ENCODE measurements at regions not wholly inside any gene's neighbourhood (a gene's known extent, or its start where the extent isn't known, plus 50 kb on each side); places are given as distances from the start of the nearest gene placed in this dataset.

DNA sequence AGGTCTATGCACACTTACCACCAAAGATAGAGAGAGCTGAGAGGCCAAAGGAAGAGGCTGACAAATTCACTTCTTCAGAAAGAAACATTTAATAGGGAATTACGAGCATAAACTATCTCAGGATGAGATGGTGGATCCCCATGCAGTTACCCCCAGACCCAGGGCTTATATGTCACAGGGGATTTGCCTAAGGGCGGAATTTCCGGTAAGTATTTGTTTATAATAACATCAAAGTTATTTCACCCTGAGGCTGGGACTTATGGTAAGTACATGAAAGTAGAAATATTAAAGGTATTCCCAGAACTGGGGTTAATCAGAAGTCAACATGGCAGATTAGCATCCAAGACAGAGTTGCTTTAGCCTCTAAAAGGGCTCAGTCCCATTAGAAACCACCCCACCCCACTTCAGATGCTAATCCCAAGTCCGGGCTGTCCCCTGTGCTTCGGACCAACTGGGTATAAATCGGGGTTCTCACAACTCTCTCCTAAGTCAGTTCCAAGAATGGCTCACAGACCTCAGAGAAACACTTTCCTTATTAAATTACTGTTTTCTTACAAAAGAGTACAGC lies 247.4 kb upstream of the ZP4 start:
- no peaks in the 10 kb centered on the region for H3K27me3 ChIP-seq
- H3K4me1 ChIP-seq = no peaks in the 10 kb centered on the region
- no peaks in the 10 kb centered on the region for H3K36me3 ChIP-seq
- no peak overlapping the region for H3K9ac ChIP-seq
- H3K4me3 ChIP-seq = no peak overlapping the region
- H3K4me2 ChIP-seq = no peak overlapping the region
- H3K9me3 ChIP-seq = no peaks in the 10 kb centered on the region
- no peak overlapping the region for H3K27ac ChIP-seq
- TF ChIP-seq Cebpa-rat (IDR thresholded peaks at IDR 0.05) = no peak
- no peaks in the 10 kb centered on the region for H4K20me1 ChIP-seq

DNA sequence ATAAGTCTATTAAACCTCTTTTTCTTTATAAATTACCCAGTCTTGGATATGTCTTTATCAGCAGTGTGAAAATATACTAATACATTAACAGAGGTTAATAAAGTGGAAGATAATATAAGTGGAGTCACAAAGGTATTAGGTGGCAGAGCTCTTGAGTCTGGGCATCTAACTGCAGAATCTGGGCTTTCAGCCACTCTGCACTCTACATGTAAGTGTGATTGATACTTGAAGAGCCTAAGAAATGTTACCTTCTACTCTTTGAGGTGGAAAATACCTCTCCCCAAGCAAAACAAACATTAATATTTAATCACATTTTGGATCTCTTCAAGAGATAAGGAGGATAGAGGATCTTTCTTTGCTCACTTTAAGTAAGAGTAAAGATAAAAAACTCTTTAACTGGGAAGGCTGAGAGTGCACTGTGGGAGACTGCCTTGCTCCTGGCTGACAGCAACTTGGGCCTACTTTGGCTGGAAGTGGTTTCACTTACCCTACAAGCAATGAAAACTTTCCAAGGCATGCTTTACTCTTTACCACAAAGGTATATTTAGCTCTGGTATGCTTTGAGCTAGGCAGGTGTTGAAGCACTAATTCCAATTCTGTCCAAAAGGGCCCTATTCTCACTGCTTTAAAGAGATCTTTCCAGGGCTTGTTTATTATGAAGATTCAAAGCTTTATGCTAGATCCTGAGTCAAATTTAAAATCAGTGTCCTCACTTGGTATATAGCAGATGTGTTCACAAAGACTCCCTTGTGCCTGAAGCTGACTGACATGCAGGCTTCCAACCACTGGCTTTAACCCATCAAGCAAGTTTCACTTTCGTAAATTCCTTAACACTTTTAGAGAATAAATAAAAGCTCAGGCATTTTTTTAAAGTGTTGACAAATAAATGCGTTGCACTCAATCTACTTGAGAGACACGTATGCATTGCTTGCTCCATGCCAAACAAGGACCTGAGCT lies 245.3 kb upstream of the ZP4 start:
- no peak overlapping the region for H3K9ac ChIP-seq
- H3K9me3 ChIP-seq = no peaks in the 10 kb centered on the region
- TF ChIP-seq Cebpa-rat (IDR thresholded peaks at IDR 0.05) = no peak
- no peak overlapping the region for H3K4me2 ChIP-seq
- H3K27me3 ChIP-seq = no peaks in the 10 kb centered on the region
- H3K27ac ChIP-seq = no peak overlapping the region
- H3K4me1 ChIP-seq = no peaks in the 10 kb centered on the region
- no peak overlapping the region for H3K4me3 ChIP-seq
- no peaks in the 10 kb centered on the region for H4K20me1 ChIP-seq
- H3K36me3 ChIP-seq = no peaks in the 10 kb centered on the region

DNA sequence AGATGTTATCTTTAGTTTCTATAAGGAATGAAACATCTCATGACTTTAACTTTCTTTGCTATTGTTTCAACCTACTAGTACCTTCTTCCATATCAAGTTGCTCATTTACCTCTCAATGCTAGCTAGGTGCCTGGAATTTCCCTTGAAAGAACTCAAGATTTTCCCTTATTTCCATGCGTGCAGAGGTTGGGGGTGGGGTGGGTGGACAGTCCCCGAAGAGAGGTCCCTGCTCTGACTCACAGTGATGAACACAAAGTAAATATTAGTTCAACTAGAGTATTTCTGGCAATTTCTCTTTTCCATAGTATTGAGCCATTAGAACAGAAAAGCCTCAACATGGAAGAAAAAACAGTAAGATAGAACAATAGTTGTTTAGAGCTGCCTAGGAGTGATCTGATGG lies 239.0 kb upstream of the ZP4 start:
- no peak overlapping the region for H3K4me3 ChIP-seq
- no peak overlapping the region for H3K9ac ChIP-seq
- no peak overlapping the region for H3K27ac ChIP-seq
- H3K4me2 ChIP-seq = no peak overlapping the region
- H3K27me3 ChIP-seq = no peaks in the 10 kb centered on the region
- H3K36me3 ChIP-seq = no peaks in the 10 kb centered on the region
- H4K20me1 ChIP-seq = no peaks in the 10 kb centered on the region
- TF ChIP-seq Cebpa-rat (IDR thresholded peaks at IDR 0.05) = no peak
- no peaks in the 10 kb centered on the region for H3K9me3 ChIP-seq
- H3K4me1 ChIP-seq = no peaks in the 10 kb centered on the region

DNA sequence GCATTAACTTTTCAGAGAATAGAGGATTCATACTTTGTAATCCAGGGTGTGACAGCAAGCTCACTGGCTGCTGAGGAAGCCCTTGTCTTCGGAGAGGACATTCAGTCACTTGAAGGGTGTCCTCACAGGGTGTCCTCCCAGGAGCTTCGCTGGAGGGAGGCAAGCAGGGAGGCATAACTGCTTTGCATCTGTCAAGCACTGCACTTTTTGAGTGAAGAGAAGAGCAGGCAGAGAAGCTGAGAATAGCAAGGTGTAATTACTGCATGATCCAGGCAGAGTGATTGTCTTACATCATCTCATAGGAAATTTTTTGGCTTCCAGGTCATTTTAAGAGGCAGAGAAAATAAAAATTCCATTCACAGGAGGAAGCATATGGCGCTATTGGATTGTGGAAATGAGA lies 232.5 kb upstream of the ZP4 start:
- Histone ChIP-seq H3K4me3 (no peak overlapping the region), H4K20me1 (no peaks in the 10 kb centered on the region), H3K4me1 (no peaks in the 10 kb centered on the region), H3K4me2 (no peak overlapping the region), H3K9ac (no peak overlapping the region), H3K36me3 (no peaks in the 10 kb centered on the region), H3K27ac (no peak overlapping the region), H3K9me3 (no peaks in the 10 kb centered on the region), H3K27me3 (no peaks in the 10 kb centered on the region)
- no peak for TF ChIP-seq Cebpa-rat (IDR thresholded peaks at IDR 0.05)

DNA sequence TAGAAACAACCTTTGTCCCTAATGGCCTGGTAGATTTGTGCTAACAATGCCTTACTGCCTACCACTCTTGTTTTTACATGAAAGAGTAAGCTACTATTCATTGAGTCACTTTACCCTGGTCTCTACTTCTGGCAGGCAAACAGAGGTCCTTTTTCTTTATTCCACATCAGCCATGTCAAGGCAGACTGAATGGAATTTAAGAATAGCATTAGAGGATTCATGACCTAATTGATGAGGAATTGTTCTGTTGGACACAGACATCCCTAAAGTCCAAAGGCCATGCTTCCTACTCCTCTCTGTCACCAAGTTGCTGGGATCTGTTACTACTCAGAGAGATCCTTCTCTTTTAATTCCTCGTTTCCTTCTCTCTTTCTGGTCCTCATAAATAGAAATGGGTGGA lies 229.1 kb upstream of the ZP4 start:
- Histone ChIP-seq H3K36me3 (no peaks in the 10 kb centered on the region), H3K27ac (no peak overlapping the region), H3K4me3 (no peak overlapping the region), H3K4me2 (no peak overlapping the region), H3K27me3 (no peaks in the 10 kb centered on the region), H4K20me1 (no peaks in the 10 kb centered on the region), H3K9me3 (no peaks in the 10 kb centered on the region), H3K9ac (no peak overlapping the region), H3K4me1 (no peaks in the 10 kb centered on the region)
- no peak for TF ChIP-seq Cebpa-rat (IDR thresholded peaks at IDR 0.05)

DNA sequence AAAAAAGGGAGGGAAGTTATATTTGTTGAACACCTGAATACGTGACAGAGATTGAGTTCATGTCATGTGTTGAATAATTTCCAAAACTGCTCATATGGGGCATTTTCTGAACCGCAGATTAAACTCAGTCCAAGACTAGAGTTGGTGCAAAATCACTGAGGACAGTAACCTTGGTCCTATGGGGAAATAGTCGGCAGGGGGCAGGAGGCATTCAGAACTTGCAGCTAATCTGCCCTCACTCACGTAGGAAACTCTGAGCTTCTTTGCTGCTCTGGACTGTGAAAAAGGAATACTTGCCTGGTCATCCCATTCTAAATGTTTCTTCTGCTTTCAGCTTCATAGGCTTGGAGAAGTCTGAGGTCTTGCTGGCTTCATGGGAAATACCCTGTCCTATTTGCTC lies 228.3 kb upstream of the ZP4 start:
- H3K9me3 ChIP-seq = no peaks in the 10 kb centered on the region
- TF ChIP-seq Cebpa-rat (IDR thresholded peaks at IDR 0.05) = no peak
- H3K27me3 ChIP-seq = no peaks in the 10 kb centered on the region
- H3K4me3 ChIP-seq = no peak overlapping the region
- no peaks in the 10 kb centered on the region for H4K20me1 ChIP-seq
- H3K4me1 ChIP-seq = no peaks in the 10 kb centered on the region
- H3K27ac ChIP-seq = no peak overlapping the region
- no peak overlapping the region for H3K4me2 ChIP-seq
- no peak overlapping the region for H3K9ac ChIP-seq
- no peaks in the 10 kb centered on the region for H3K36me3 ChIP-seq

DNA sequence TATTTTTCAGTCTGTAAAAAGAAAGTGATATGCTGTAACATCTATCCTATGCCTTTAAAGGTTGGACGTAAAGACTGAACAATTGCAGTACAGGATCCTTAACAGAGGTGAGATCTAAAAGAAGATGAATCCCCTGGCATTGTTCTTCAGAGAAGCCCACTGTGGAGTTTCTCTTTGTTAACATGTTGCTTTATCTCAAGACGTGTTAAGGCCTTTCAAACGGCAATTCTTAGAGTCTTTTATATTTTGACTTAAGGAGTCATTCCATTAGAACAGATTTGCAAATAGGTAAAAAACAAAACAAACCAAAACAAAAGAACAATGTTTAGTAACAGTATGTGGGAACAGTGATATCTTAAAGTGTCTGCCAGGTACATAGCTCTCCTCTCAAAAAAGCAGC lies 225.1 kb upstream of the ZP4 start:
- Histone ChIP-seq H3K4me2 (no peak overlapping the region), H3K27me3 (no peaks in the 10 kb centered on the region), H3K4me1 (no peaks in the 10 kb centered on the region), H3K27ac (no peak overlapping the region), H3K9me3 (no peaks in the 10 kb centered on the region), H3K4me3 (no peak overlapping the region), H3K9ac (no peak overlapping the region), H3K36me3 (no peaks in the 10 kb centered on the region), H4K20me1 (no peaks in the 10 kb centered on the region)
- no peak for TF ChIP-seq Cebpa-rat (IDR thresholded peaks at IDR 0.05)

DNA sequence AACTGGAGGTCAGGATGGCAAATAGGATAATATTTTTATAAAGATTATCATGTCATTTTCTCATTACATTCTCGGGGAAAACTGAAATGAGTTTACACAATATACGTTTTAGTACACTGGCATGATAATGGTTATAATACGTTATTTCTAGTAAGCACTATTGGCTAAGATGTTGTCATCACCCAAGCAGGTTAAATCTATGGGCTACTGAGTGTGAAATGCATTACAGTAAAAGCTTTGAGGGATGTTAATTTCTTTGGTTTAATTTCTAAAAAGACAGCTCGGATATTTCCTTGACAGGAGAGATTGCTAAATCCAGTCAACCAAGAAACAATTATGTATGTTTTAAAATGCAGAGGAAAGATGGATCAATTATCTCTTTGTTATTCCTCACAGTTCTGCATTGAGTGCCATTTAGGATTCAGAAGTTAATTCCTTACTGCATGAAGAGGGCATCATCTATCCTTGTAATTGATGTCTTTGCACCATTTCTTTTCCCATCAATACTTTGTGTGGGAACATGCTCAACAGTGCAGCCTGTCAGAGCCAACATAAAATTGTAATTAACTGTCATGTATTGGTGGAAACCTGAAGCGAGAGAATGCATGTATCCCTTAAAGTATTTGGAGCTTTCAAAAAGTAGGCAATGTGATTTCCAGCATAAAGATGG lies 222.4 kb upstream of the ZP4 start:
- Histone ChIP-seq H3K9ac (no peak overlapping the region), H3K4me1 (no peaks in the 10 kb centered on the region), H4K20me1 (no peaks in the 10 kb centered on the region), H3K27me3 (no peaks in the 10 kb centered on the region), H3K36me3 (no peaks in the 10 kb centered on the region), H3K4me2 (no peak overlapping the region), H3K27ac (no peak overlapping the region), H3K9me3 (no peaks in the 10 kb centered on the region), H3K4me3 (no peak overlapping the region)
- no peak for TF ChIP-seq Cebpa-rat (IDR thresholded peaks at IDR 0.05)

DNA sequence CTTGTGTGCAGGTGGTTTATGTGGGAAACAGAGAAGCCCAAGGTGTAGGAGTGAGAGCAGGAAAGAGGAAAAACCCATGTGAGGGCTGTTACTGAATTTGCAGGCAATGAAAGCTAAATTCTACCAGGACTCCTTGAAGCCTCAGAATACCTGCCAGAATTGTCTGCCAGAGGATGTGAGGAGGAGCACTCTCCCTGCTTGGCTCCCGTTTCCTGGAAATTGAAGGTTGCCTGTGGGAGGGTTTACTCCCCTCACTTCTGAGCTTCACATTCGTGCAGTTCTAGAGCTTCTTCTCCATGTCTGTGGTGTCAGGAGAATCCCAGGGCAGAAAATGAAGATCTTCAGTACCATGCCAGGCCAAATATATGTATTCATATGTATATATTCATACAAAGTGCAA lies 220.8 kb upstream of the ZP4 start:
- Histone ChIP-seq H3K27ac (no peak overlapping the region), H3K9me3 (no peaks in the 10 kb centered on the region), H3K9ac (no peak overlapping the region), H3K4me1 (no peaks in the 10 kb centered on the region), H3K4me3 (no peak overlapping the region), H3K27me3 (no peaks in the 10 kb centered on the region), H3K36me3 (no peaks in the 10 kb centered on the region), H3K4me2 (no peak overlapping the region), H4K20me1 (no peaks in the 10 kb centered on the region)
- TF ChIP-seq Cebpa-rat (IDR thresholded peaks at IDR 0.05) = no peak

DNA sequence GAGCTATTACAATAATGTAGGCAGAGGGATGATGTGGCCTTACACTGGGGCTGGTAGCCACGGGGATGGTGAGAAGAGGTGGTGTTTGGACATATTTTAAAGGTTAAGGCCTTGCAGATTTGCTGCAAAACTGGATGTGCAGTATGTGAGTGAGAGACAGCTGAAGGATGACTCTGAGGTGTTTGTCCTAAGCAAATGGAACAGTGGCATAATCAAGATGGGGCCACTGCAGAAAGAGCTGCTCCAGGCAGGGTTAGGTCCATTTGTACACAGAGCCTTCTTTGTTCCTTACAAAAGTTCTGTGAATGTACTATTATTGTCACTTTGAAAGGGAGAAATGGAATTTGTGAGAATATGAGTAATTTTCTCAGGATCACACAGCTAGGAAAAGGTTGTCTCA lies 220.4 kb upstream of the ZP4 start:
- Histone ChIP-seq H3K27ac (no peak overlapping the region), H3K9me3 (no peaks in the 10 kb centered on the region), H3K27me3 (no peaks in the 10 kb centered on the region), H3K9ac (no peak overlapping the region), H3K4me2 (no peak overlapping the region), H4K20me1 (no peaks in the 10 kb centered on the region), H3K4me3 (no peak overlapping the region), H3K36me3 (no peaks in the 10 kb centered on the region), H3K4me1 (no peaks in the 10 kb centered on the region)
- no peak for TF ChIP-seq Cebpa-rat (IDR thresholded peaks at IDR 0.05)

All from BLaER1 (cell line).